Suprapubic skin (tissue), 3 donors: ENCODE measurements at regions not wholly inside any gene's neighbourhood (a gene's known extent, or its start where the extent isn't known, plus 50 kb on each side); places are given as distances from the start of the nearest gene placed in this dataset.

Experiments used
- POLR2AphosphoS5 ChIP-seq, 3 donors: sonication (generic); formaldehyde crosslinking; IDR thresholded peaks; one replicate each; pipeline ENCODE4 v1.6.1; 2017; ENCODE audit warnings: antibody characterized with exemption in 3 of 3
- TF ChIP-seq, protein P1 (sequence below), 2 donors: fragments of 200-600 bp in 1 of 2; fragments of 450-650 bp in 1 of 2; sonication (generic) in 1 of 2; IDR thresholded peaks; one replicate each; pipeline ENCODE4 v1.5.1; 2016 to 2019; ENCODE audit warnings: antibody characterized with exemption in 2 of 2, mild to moderate bottlenecking in 1 of 2, moderate library complexity in 1 of 2

DNA sequence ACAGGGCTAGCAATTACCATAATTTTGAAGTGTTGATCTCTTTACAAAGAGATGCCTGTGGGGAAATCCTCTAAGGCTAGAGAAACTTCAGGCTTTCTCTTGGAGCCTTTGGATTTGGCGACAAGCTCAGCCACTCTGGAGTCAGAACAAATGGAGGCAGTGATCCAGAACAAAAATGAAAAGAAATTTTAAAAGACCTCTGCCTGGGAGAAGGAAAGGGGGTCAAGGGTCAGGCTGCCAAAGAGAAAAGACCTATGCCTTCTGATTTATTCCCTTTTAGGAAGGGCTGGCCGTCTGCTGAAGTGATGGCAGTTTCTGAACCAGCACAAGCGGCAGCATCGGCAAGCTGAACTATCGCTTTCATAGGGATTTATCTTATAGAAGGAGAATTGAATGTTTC, 140.8 kb upstream of the SFRP2 start:
- TF ChIP-seq, protein P1, sequence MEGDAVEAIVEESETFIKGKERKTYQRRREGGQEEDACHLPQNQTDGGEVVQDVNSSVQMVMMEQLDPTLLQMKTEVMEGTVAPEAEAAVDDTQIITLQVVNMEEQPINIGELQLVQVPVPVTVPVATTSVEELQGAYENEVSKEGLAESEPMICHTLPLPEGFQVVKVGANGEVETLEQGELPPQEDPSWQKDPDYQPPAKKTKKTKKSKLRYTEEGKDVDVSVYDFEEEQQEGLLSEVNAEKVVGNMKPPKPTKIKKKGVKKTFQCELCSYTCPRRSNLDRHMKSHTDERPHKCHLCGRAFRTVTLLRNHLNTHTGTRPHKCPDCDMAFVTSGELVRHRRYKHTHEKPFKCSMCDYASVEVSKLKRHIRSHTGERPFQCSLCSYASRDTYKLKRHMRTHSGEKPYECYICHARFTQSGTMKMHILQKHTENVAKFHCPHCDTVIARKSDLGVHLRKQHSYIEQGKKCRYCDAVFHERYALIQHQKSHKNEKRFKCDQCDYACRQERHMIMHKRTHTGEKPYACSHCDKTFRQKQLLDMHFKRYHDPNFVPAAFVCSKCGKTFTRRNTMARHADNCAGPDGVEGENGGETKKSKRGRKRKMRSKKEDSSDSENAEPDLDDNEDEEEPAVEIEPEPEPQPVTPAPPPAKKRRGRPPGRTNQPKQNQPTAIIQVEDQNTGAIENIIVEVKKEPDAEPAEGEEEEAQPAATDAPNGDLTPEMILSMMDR (IDR thresholded peaks at IDR 0.05) = no peak
- TF ChIP-seq POLR2AphosphoS5 (IDR thresholded peaks at IDR 0.05) = no peak
